ENCODE measurements at regions not wholly inside any gene's neighbourhood (a gene's known extent, or its start where the extent isn't known, plus 50 kb on each side); places are given as distances from the start of the nearest gene placed in this dataset.

GRCh38 chr13:67792151-67792676 is 562.1 kb upstream of the PCDH9 start:
- Histone ChIP-seq H3K36me3 (ENCODE audit: control insufficient read depth in 1 of 2, insufficient read depth in 2 of 2, low read length in 1 of 2) (no peaks in the 10 kb centered on the region), H3K27ac (ENCODE audit: low read depth in 1 of 2, low read length in 2 of 2) (no peak overlapping the region), H3K4me1 (ENCODE audit: control insufficient read depth in 1 of 2, insufficient read depth in 2 of 2, low read length in 2 of 2) (no peaks in the 10 kb centered on the region), H3K27me3 (ENCODE audit: control insufficient read depth in 1 of 2, insufficient read depth in 2 of 2, low read length in 1 of 2) (no peaks in the 10 kb centered on the region), H3K4me3 (ENCODE audit: low read length in 2 of 2) (no peak overlapping the region), H3K9me3 (ENCODE audit: control insufficient read depth, low read length) (no peaks in the 10 kb centered on the region)
- DNase-seq: no peak
- ATAC-seq (ENCODE audit: low FRiP score): no peak
- intact Hi-C loops (cut with DNase I): no loop called here

DNA sequence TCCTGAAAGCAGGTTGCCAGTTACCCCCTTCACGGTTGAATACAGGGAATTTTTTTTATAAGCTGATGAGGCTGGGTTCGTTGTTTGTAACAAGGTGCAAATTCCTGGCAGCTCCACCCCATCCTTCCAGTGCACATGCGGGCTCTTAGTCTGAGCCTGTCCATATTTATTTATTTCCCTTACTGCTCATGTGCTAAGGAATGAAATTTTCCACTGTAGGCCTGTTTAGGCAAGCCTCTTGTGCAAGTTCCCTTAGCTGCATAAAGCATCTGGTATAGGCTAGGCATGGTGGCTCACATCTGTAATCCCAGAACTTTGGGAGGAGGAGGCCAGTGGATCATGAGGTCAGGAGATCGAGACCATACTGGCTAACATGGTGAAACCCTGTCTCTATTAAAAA is 560.9 kb upstream of the PCDH9 start:
- no peaks in the 10 kb centered on the region for H3K4me1 ChIP-seq (ENCODE audit: control insufficient read depth in 1 of 2, insufficient read depth in 2 of 2, low read length in 2 of 2)
- intact Hi-C loops (cut with DNase I): no loop called here
- DNase-seq: no peak
- H3K36me3 ChIP-seq (ENCODE audit: control insufficient read depth in 1 of 2, insufficient read depth in 2 of 2, low read length in 1 of 2): no peaks in the 10 kb centered on the region
- no peak overlapping the region for H3K27ac ChIP-seq (ENCODE audit: low read depth in 1 of 2, low read length in 2 of 2)
- WGBS, 2 donors: 71 to 78% methylated on average over 4 of the region's 4 CpGs
- no peak for ATAC-seq (ENCODE audit: low FRiP score)
- no peaks in the 10 kb centered on the region for H3K27me3 ChIP-seq (ENCODE audit: control insufficient read depth in 1 of 2, insufficient read depth in 2 of 2, low read length in 1 of 2)
- no peak overlapping the region for H3K4me3 ChIP-seq (ENCODE audit: low read length in 2 of 2)
- no peaks in the 10 kb centered on the region for H3K9me3 ChIP-seq (ENCODE audit: control insufficient read depth, low read length)

DNA sequence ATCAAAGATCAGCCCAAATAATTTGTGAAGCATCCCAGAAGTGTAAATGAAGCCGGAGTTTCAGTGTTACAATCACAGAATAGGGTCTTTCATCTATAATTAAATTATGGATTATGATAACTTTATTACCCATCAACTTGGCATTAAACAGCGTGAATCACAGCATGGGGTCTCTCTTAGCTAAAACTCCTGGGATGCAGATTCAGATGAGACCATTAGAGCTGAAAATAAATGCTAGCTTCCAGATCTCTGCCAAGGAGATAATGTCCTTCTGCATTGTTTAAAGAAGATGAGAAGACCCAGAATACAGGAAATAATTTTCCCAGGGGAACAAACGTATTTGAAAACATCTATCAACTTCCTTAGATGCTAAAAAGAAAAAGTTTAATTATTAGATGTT is 546.0 kb upstream of the PCDH9 start:
- H3K4me3 ChIP-seq (ENCODE audit: low read length in 2 of 2): no peak overlapping the region
- H3K27me3 ChIP-seq (ENCODE audit: control insufficient read depth in 1 of 2, insufficient read depth in 2 of 2, low read length in 1 of 2): no peaks in the 10 kb centered on the region
- no peak overlapping the region for H3K27ac ChIP-seq (ENCODE audit: low read depth in 1 of 2, low read length in 2 of 2)
- WGBS, 2 donors: 61 to 68% methylated on average over 3 of the region's 3 CpGs
- no peaks in the 10 kb centered on the region for H3K9me3 ChIP-seq (ENCODE audit: control insufficient read depth, low read length)
- ATAC-seq (ENCODE audit: low FRiP score): no peak
- intact Hi-C loops (cut with DNase I): no loop called here
- H3K36me3 ChIP-seq (ENCODE audit: control insufficient read depth in 1 of 2, insufficient read depth in 2 of 2, low read length in 1 of 2): no peaks in the 10 kb centered on the region
- H3K4me1 ChIP-seq (ENCODE audit: control insufficient read depth in 1 of 2, insufficient read depth in 2 of 2, low read length in 2 of 2): no peaks in the 10 kb centered on the region
- no peak for DNase-seq

DNA sequence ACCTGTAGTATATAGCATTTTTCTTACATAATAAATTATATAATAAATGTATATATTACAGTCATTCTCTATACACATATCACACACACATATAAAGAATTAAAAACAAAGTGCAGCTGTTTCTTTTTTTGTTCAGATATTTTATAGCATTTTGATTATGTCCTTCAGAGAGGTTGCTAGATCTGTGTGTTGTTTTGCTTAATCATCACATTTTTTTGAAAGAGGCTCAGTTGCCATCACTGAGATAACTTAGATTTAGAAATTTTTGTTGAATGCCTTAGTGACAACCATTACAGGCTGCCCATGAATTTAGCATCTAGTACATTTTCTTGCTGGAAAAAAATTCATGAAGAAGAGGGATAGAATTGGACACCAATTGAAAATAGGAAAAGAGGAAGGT is 545.2 kb upstream of the PCDH9 start:
- no peak overlapping the region for H3K4me3 ChIP-seq (ENCODE audit: low read length in 2 of 2)
- no peak for DNase-seq
- H3K36me3 ChIP-seq (ENCODE audit: control insufficient read depth in 1 of 2, insufficient read depth in 2 of 2, low read length in 1 of 2): no peaks in the 10 kb centered on the region
- H3K4me1 ChIP-seq (ENCODE audit: control insufficient read depth in 1 of 2, insufficient read depth in 2 of 2, low read length in 2 of 2): no peaks in the 10 kb centered on the region
- H3K27me3 ChIP-seq (ENCODE audit: control insufficient read depth in 1 of 2, insufficient read depth in 2 of 2, low read length in 1 of 2): no peaks in the 10 kb centered on the region
- no peak for ATAC-seq (ENCODE audit: low FRiP score)
- intact Hi-C loops (cut with DNase I): no loop called here
- no peak overlapping the region for H3K27ac ChIP-seq (ENCODE audit: low read depth in 1 of 2, low read length in 2 of 2)
- H3K9me3 ChIP-seq (ENCODE audit: control insufficient read depth, low read length): no peaks in the 10 kb centered on the region

DNA sequence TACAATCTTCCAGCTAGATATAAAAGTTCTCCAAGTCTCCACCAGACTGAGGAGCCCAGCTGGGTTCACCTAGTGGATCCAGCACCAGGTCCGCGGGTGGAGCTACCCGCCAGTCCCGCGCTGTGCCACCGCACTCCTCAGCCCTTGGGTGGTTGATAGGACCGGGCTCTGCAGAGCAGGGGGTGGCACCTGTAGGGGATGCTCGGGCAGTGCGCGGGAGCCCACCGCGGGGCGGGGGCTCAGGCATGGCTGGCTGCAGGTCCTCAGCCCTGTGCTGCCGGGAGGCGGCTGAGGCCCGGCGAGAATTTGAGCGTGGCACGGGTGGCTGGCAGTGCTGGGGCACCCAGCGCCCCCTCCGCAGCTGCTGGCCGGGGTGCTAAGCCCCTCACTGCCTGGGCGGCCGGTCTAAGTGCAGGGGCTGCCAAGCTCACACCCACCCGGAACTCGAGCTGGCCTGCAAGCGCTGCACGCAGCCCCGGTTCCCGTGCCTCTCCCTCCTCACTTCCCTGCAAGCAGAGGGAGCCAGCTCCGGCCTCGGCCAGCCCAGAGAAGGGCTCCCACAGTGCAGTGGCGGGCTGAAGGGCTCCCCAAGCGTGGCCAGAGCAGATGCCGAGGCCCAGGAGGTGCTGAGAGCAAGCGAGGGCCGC is 542.8 kb upstream of the PCDH9 start:
- Histone ChIP-seq H3K36me3 (ENCODE audit: control insufficient read depth in 1 of 2, insufficient read depth in 2 of 2, low read length in 1 of 2) (no peaks in the 10 kb centered on the region), H3K4me3 (ENCODE audit: low read length in 2 of 2) (no peak overlapping the region), H3K9me3 (ENCODE audit: control insufficient read depth, low read length) (no peaks in the 10 kb centered on the region), H3K27ac (ENCODE audit: low read depth in 1 of 2, low read length in 2 of 2) (no peak overlapping the region), H3K27me3 (ENCODE audit: control insufficient read depth in 1 of 2, insufficient read depth in 2 of 2, low read length in 1 of 2) (no peaks in the 10 kb centered on the region), H3K4me1 (ENCODE audit: control insufficient read depth in 1 of 2, insufficient read depth in 2 of 2, low read length in 2 of 2) (no peaks in the 10 kb centered on the region)
- DNase-seq (peak in 1 of 2 donors; percentile 66), ATAC-seq (ENCODE audit: low FRiP score) (peak; percentile 63)
- 92 to 93% methylated on average over 36 to 37 of the region's 37 CpGs for WGBS, 2 donors
- intact Hi-C loops (cut with DNase I): no loop called here

GRCh38 chr13:67771106-67771505 is 541.0 kb upstream of the PCDH9 start:
- H3K4me3 ChIP-seq (ENCODE audit: low read length in 2 of 2): no peak overlapping the region
- no peaks in the 10 kb centered on the region for H3K27me3 ChIP-seq (ENCODE audit: control insufficient read depth in 1 of 2, insufficient read depth in 2 of 2, low read length in 1 of 2)
- intact Hi-C loops (cut with DNase I): no loop called here
- H3K4me1 ChIP-seq (ENCODE audit: control insufficient read depth in 1 of 2, insufficient read depth in 2 of 2, low read length in 2 of 2): no peaks in the 10 kb centered on the region
- no peak overlapping the region for H3K27ac ChIP-seq (ENCODE audit: low read depth in 1 of 2, low read length in 2 of 2)
- no peak for DNase-seq
- H3K36me3 ChIP-seq (ENCODE audit: control insufficient read depth in 1 of 2, insufficient read depth in 2 of 2, low read length in 1 of 2): no peaks in the 10 kb centered on the region
- H3K9me3 ChIP-seq (ENCODE audit: control insufficient read depth, low read length): no peaks in the 10 kb centered on the region
- no peak for ATAC-seq (ENCODE audit: low FRiP score)

- H3K27ac ChIP-seq (ENCODE audit: low read depth in 1 of 2, low read length in 2 of 2): no peak overlapping the region
- 85 to 86% methylated on average over 7 of the region's 7 CpGs for WGBS, 2 donors
- ATAC-seq (ENCODE audit: low FRiP score): no peak
- intact Hi-C loops (cut with DNase I): no loop called here
- no peaks in the 10 kb centered on the region for H3K27me3 ChIP-seq (ENCODE audit: control insufficient read depth in 1 of 2, insufficient read depth in 2 of 2, low read length in 1 of 2)
- no peaks in the 10 kb centered on the region for H3K36me3 ChIP-seq (ENCODE audit: control insufficient read depth in 1 of 2, insufficient read depth in 2 of 2, low read length in 1 of 2)
- H3K4me1 ChIP-seq (ENCODE audit: control insufficient read depth in 1 of 2, insufficient read depth in 2 of 2, low read length in 2 of 2): no peaks in the 10 kb centered on the region
- no peaks in the 10 kb centered on the region for H3K9me3 ChIP-seq (ENCODE audit: control insufficient read depth, low read length)
- DNase-seq: no peak
- no peak overlapping the region for H3K4me3 ChIP-seq (ENCODE audit: low read length in 2 of 2)
Observed at GRCh38 chr13:67769987-67770341, 539.8 kb upstream of the PCDH9 start.

- H3K36me3 ChIP-seq (ENCODE audit: control insufficient read depth in 1 of 2, insufficient read depth in 2 of 2, low read length in 1 of 2): no peaks in the 10 kb centered on the region
- H3K9me3 ChIP-seq (ENCODE audit: control insufficient read depth, low read length): no peaks in the 10 kb centered on the region
- 95 to 96% methylated on average over 30 of the region's 30 CpGs for WGBS, 2 donors
- no peak overlapping the region for H3K4me3 ChIP-seq (ENCODE audit: low read length in 2 of 2)
- intact Hi-C loops (cut with DNase I): no loop called here
- ATAC-seq (ENCODE audit: low FRiP score) (peak; percentile 33), DNase-seq (no peak)
- no peaks in the 10 kb centered on the region for H3K27me3 ChIP-seq (ENCODE audit: control insufficient read depth in 1 of 2, insufficient read depth in 2 of 2, low read length in 1 of 2)
- H3K27ac ChIP-seq (ENCODE audit: low read depth in 1 of 2, low read length in 2 of 2): no peak overlapping the region
- H3K4me1 ChIP-seq (ENCODE audit: control insufficient read depth in 1 of 2, insufficient read depth in 2 of 2, low read length in 2 of 2): no peaks in the 10 kb centered on the region
Observed at GRCh38 chr13:67769063-67769986, 539.2 kb upstream of the PCDH9 start.

GRCh38 chr13:67763984-67764383 is 533.8 kb upstream of the PCDH9 start:
- no peaks in the 10 kb centered on the region for H3K9me3 ChIP-seq (ENCODE audit: control insufficient read depth, low read length)
- no peaks in the 10 kb centered on the region for H3K36me3 ChIP-seq (ENCODE audit: control insufficient read depth in 1 of 2, insufficient read depth in 2 of 2, low read length in 1 of 2)
- ATAC-seq (ENCODE audit: low FRiP score) (no peak), DNase-seq (no peak)
- 10 to 18% methylated on average over 3 of the region's 3 CpGs for WGBS, 2 donors
- no peaks in the 10 kb centered on the region for H3K27me3 ChIP-seq (ENCODE audit: control insufficient read depth in 1 of 2, insufficient read depth in 2 of 2, low read length in 1 of 2)
- H3K4me3 ChIP-seq (ENCODE audit: low read length in 2 of 2): no peak overlapping the region
- H3K27ac ChIP-seq (ENCODE audit: low read depth in 1 of 2, low read length in 2 of 2): no peak overlapping the region
- no peaks in the 10 kb centered on the region for H3K4me1 ChIP-seq (ENCODE audit: control insufficient read depth in 1 of 2, insufficient read depth in 2 of 2, low read length in 2 of 2)
- intact Hi-C loops (cut with DNase I): no loop called here

Data from aorta (tissue), 5 donors.